OCI-LY3 (cell line): ENCODE measurements at regions not wholly inside any gene's neighbourhood (a gene's known extent, or its start where the extent isn't known, plus 50 kb on each side); places are given as distances from the start of the nearest gene placed in this dataset.

ENCODE experiments used
- H2AFZ ChIP-seq: fragments of 200-600, 300-600 bp; shearing (Covaris generic); 2 replicates; pipeline ENCODE4 v1.6.0; 2014; ENCODE audit warnings: antibody characterized with exemption, low read depth, low read length
- H3K27ac ChIP-seq: fragments of 200-600, 300-600 bp; sonication (generic); 2 replicates; pipeline ENCODE4 v1.5.1; 2014; ENCODE audit warnings: mild to moderate bottlenecking, low read length, moderate library complexity, mixed read lengths
- H3K27me3 ChIP-seq: fragments of 200-600, 300-600 bp; sonication (generic); 2 replicates; pipeline ENCODE4 v1.6.1; 2014; ENCODE audit warnings: low read depth, low read length, mixed read lengths
- H3K36me3 ChIP-seq: fragments of 200-600, 300-600 bp; sonication (generic); replicated peaks from 2 replicates; pipeline ENCODE3; 2014; ENCODE audit warnings: low read depth, low read length, mixed read lengths
- H3K4me1 ChIP-seq: fragments of 300-600, 200-600 bp; sonication (generic); 2 replicates; pipeline ENCODE4 v1.6.1; 2014; ENCODE audit warnings: low read length, mixed read lengths
- H3K4me2 ChIP-seq: fragments of 200-600, 300-600 bp; sonication (generic); 2 replicates; pipeline ENCODE4 v1.6.1; 2014; ENCODE audit warnings: low read length, mixed read lengths
- H3K4me3 ChIP-seq: fragments of 300-600, 200-600 bp; sonication (generic); 2 replicates; pipeline ENCODE4 v1.5.1; 2014; ENCODE audit warnings: antibody characterized with exemption, mild to moderate bottlenecking, low read length, moderate library complexity
- H3K79me2 ChIP-seq: fragments of 300-600, 200-600 bp; shearing (Covaris generic); 2 replicates; pipeline ENCODE4 v1.6.1; 2014; ENCODE audit warnings: mild to moderate bottlenecking, low read length, mixed read lengths
- H3K9ac ChIP-seq: fragments of 300-600, 200-600 bp; shearing (Covaris generic); 2 replicates; pipeline ENCODE4 v1.6.0; 2014; ENCODE audit warnings: mild to moderate bottlenecking, low read length, moderate library complexity
- H3K9me3 ChIP-seq: fragments of 200-600, 300-600 bp; shearing (Covaris generic); 2 replicates; pipeline ENCODE4 v1.6.1; 2014; ENCODE audit warnings: low read length, mixed read lengths; ENCODE audit not compliant: insufficient read depth
- H4K20me1 ChIP-seq: fragments of 200-600, 300-600 bp; sonication (generic); 2 replicates; pipeline ENCODE4 v1.6.1; 2016; ENCODE audit warnings: low read length, mixed read lengths; ENCODE audit not compliant: insufficient read depth
- CTCF ChIP-seq: fragments of 200-600, 300-600 bp; sonication (generic); IDR thresholded peaks from 2 replicates; pipeline ENCODE4 v1.5.1; 2014; ENCODE audit warnings: antibody characterized with exemption, low read length, low read depth
- EZH2phosphoT487 ChIP-seq: fragments of 200-600 bp; shearing (Covaris generic); IDR thresholded peaks from 2 replicates; pipeline ENCODE4 v1.6.1; 2018; ENCODE audit warnings: antibody characterized with exemption, mixed run types, low read depth

DNA sequence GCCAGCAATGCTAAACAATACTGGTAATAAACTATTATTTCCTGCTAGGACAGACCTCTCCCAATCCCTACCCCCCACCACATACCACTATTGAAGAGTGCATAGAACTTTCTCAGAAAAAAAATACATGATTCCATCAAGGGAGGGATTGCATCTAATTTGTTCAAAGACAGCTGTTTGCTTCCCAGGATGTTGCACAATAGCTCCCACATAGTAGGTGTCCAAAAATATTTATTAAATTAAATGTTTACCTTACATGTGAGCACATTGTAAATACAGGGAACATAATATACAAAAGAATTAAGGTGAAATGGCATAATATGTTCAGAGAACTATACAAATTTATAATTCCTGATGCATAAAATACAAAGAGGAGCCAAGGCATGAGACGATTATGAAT lies 1111.8 kb upstream of the LCORL start:
- Histone ChIP-seq H3K4me3 (no peak overlapping the region), H3K9ac (no peak overlapping the region), H3K4me2 (no peak overlapping the region), H3K9me3 (no peaks in the 10 kb centered on the region), H3K27ac (no peak overlapping the region), H2AFZ (no peak overlapping the region), H4K20me1 (no peaks in the 10 kb centered on the region), H3K36me3 (no peaks in the 10 kb centered on the region), H3K4me1 (peaks cover 18% of the 10 kb centered on the region), H3K27me3 (no peaks in the 10 kb centered on the region), H3K79me2 (no peaks in the 10 kb centered on the region)
- TF ChIP-seq CTCF (no peak), EZH2phosphoT487 (no peak)

GRCh38 chr4:19130866-19131265 lies 1109.3 kb upstream of the LCORL start:
- Histone ChIP-seq H4K20me1 (no peaks in the 10 kb centered on the region), H3K9me3 (no peaks in the 10 kb centered on the region)

DNA sequence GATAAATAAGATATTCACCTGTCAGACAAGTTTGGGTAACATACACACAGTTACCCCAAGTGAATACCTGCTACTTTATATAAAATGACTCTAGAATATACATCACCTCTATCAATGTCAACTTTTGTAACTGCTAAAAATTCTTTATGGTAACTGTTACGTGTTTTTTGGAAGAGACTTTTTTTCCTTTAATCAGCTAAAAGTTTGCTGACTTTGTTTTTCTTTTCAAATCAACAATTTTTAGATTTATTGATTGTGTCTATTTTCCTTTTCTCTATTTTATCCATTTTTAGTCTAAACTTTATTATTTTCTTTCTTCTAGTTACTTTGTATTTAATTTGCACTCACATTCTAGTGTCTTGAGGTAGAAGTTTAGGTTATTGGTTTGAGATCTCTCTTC lies 1106.6 kb upstream of the LCORL start:
- H2AFZ ChIP-seq: no peak overlapping the region
- no peaks in the 10 kb centered on the region for H3K36me3 ChIP-seq
- H4K20me1 ChIP-seq: no peaks in the 10 kb centered on the region
- no peaks in the 10 kb centered on the region for H3K27me3 ChIP-seq
- H3K79me2 ChIP-seq: no peaks in the 10 kb centered on the region
- no peak overlapping the region for H3K27ac ChIP-seq
- H3K9ac ChIP-seq: no peak overlapping the region
- no peak overlapping the region for H3K4me2 ChIP-seq
- no peaks in the 10 kb centered on the region for H3K9me3 ChIP-seq
- H3K4me1 ChIP-seq: peaks cover 7% of the 10 kb centered on the region; the same call in 1 of the 2 replicates
- TF ChIP-seq CTCF (no peak), EZH2phosphoT487 (no peak)
- H3K4me3 ChIP-seq: no peak overlapping the region

More at GRCh38 chr4:19130866-19131265, 1109.3 kb upstream of the LCORL start:
- Histone ChIP-seq H3K79me2 (no peaks in the 10 kb centered on the region), H3K4me3 (no peak overlapping the region), H2AFZ (no peak overlapping the region), H3K4me2 (no peak overlapping the region), H3K27ac (no peak overlapping the region), H3K36me3 (no peaks in the 10 kb centered on the region), H3K27me3 (no peaks in the 10 kb centered on the region), H3K9ac (no peak overlapping the region), H3K4me1 (peaks cover 9% of the 10 kb centered on the region)
- TF ChIP-seq CTCF: no peak

GRCh38 chr4:19126903-19127302 lies 1105.3 kb upstream of the LCORL start:
- no peak for TF ChIP-seq CTCF
- TF ChIP-seq EZH2phosphoT487: no peak
- Histone ChIP-seq H3K36me3 (no peaks in the 10 kb centered on the region), H3K4me2 (no peak overlapping the region), H3K27me3 (no peaks in the 10 kb centered on the region), H3K9ac (no peak overlapping the region), H4K20me1 (no peaks in the 10 kb centered on the region), H3K4me3 (no peak overlapping the region), H2AFZ (no peak overlapping the region), H3K4me1 (peaks cover 7% of the 10 kb centered on the region; the same call in 1 of the 2 replicates), H3K79me2 (no peaks in the 10 kb centered on the region), H3K9me3 (no peaks in the 10 kb centered on the region), H3K27ac (no peak overlapping the region)
